Lung (tissue), 11 donors: ENCODE measurements at regions not wholly inside any gene's neighbourhood (a gene's known extent, or its start where the extent isn't known, plus 50 kb on each side); places are given as distances from the start of the nearest gene placed in this dataset.

Experiments used
- ATAC-seq: fragments of 200-7000 bp; cut with Tn5 transposase; one replicate; pipeline ENCODE4 v1.9.1; 2020; ENCODE audit warnings: moderate number of reproducible peaks; ENCODE audit not compliant: insufficient read depth, low FRiP score
- DNase-seq, 3 donors: peaks; one replicate each; pipeline ENCODE4 v3.0.0-alpha.2; 2013 to 2017
- H3K27ac ChIP-seq, 2 donors: one replicate each; pipeline ENCODE4 v1.5.1; 2013; ENCODE audit warnings: mild to moderate bottlenecking in 2 of 2, moderate library complexity in 2 of 2, control low read depth in 1 of 2, inconsistent platforms in 1 of 2, low read depth in 1 of 2, low read length in 1 of 2
- H3K27me3 ChIP-seq, 3 donors: one replicate each; pipeline ENCODE4 v1.5.1; 2013; ENCODE audit warnings: low read length in 2 of 3; ENCODE audit not compliant: control insufficient read depth in 3 of 3, insufficient read depth in 3 of 3
- H3K36me3 ChIP-seq, 4 donors: one replicate each; pipeline ENCODE4 v1.5.1; 2013; ENCODE audit warnings: low read length in 4 of 4, mild to moderate bottlenecking in 1 of 4, moderate library complexity in 1 of 4; ENCODE audit not compliant: control insufficient read depth in 4 of 4, insufficient read depth in 4 of 4
- H3K4me1 ChIP-seq, 5 donors: one replicate each; pipeline ENCODE4 v1.5.1; 2013; ENCODE audit warnings: low read length in 5 of 5, mild to moderate bottlenecking in 2 of 5, moderate library complexity in 1 of 5; ENCODE audit not compliant: control insufficient read depth in 5 of 5, insufficient read depth in 5 of 5
- H3K4me3 ChIP-seq: one replicate; pipeline ENCODE4 v1.5.1; 2013; ENCODE audit warnings: mild to moderate bottlenecking, control low read depth, moderate library complexity
- H3K9ac ChIP-seq, 2 donors: one replicate each; pipeline ENCODE4 v1.5.1; 2013; ENCODE audit warnings: low read length in 2 of 2, control low read depth in 1 of 2; ENCODE audit not compliant: insufficient read depth in 1 of 2
- H3K9me3 ChIP-seq, 4 donors: one replicate each; pipeline ENCODE4 v1.5.1; 2013; ENCODE audit warnings: low read length in 3 of 4, mild to moderate bottlenecking in 1 of 4, moderate library complexity in 1 of 4; ENCODE audit not compliant: control insufficient read depth in 4 of 4, insufficient read depth in 3 of 4
- CTCF ChIP-seq: IDR thresholded peaks from 2 replicates; pipeline ENCODE4 v1.5.1; 2012; ENCODE audit warnings: mild to moderate bottlenecking; ENCODE audit errors: control extremely low read depth, extremely low read depth
- WGBS, 2 donors: extraction: QIAGEN DNeasy Blood & Tissue Kit; methylation state at CpG; one replicate each; pipeline ENCODE4 v1.1.7; 2013; 5-methylcytosine and 5-hydroxymethylcytosine counted together
- donor health status: control.
- donor health status: control.
- donor health status: Bipolar disorder and iron deficiency.
- donor health status: healthy.
- donor health status: DM: yes; HTN: yes; CAD: no.

DNA sequence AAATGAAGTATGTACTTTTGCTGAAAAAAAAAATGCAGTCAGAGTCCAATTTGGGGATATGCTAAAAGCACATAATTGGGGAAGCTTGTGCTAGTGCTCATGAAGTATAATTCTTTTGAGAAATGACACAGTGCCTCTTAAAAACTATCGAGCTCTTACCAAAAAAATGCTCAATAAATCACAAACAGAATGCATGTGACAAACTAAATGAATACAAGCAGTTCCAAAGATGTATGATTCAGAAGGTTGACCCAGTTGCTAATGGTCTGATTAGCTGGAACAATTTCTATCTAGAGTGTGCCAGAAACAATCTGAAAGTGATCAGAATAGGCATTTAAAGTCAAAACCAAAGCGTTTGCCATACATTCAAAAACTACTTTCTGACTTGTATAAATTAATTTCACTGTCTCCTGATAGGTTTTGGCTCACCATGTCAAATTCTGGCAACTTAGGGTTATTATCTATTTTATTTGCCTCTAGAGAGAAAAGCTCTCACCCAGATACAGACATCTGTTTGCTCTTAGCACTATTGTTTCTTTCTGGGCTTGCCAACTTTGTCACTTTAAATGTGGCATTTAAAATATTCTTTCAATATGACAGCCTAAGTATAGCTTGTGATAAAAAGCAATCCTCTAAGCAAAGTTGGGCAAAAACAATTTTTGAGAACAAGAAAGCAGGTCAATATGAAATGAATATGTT, 114.7 kb upstream of the AHR start:
- peak; percentile 25 for ATAC-seq
- 63 to 73% methylated on average over 2 of the region's 2 CpGs for WGBS, 2 donors

DNA sequence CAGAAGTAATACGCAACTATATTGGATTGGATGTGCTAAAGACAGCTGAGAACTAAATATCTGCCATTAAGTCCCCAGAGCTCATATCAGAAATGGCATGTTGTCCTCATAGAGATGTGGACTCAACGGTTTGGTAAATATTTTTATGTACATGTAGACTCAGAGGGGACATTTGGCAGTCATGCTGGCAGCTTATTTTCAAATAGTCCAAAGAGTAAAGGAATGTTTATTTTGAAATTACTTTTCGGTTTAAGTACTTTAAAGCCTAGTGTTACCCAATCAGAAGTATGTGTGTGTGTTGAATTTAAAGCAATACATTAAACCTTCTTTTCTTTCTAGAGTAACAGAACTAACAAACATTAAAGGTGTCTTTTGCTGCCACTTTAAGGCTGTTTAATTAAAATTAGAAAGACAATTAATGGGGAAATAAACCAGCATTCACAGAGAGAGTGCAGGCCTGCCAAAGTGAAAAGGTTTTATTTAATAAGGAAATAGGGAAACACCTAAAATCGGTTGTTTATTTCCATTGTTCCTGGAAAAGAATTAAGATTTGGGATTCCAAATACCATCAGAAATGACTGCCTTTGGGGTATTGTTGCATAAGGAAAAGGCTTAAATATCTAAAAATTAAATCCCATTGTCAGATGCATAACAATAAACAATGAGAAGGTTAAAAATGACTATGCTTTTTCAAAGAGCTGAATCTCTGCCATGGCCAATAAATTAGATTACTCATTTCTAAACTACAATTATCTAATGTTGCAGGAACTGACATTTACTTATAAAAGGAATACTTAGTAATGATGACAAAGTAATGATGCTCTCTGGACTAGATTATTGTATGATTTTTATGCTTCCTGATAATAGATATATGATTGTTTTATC, 113.4 kb upstream of the AHR start:
- Histone ChIP-seq H3K27me3 (no peaks in the 10 kb centered on the region), H3K4me1 (peaks cover 0 to 6% (median 0%) of the 10 kb centered on the region in 5 donors), H3K36me3 (no peaks in the 10 kb centered on the region), H3K9me3 (no peaks in the 10 kb centered on the region), H3K27ac (no peak overlapping the region), H3K4me3 (no peak overlapping the region), H3K9ac (no peak overlapping the region)
- 64 to 71% methylated on average over 4 of the region's 4 CpGs for WGBS, 2 donors
- DNase-seq (peak in 1 of 3 donors; percentile 15), ATAC-seq (no peak)
- TF ChIP-seq CTCF, result no peak

More for the DNA sequence above, 114.7 kb upstream of the AHR start:
- Histone ChIP-seq H3K36me3 (no peaks in the 10 kb centered on the region), H3K27ac (no peak overlapping the region), H3K4me3 (no peak overlapping the region), H3K9me3 (no peaks in the 10 kb centered on the region), H3K4me1 (peaks cover 0 to 6% (median 0%) of the 10 kb centered on the region in 5 donors), H3K9ac (no peak overlapping the region), H3K27me3 (no peaks in the 10 kb centered on the region)
- TF ChIP-seq CTCF, result no peak
- DNase-seq, result no peak

- Histone ChIP-seq H3K4me1 (peaks cover 0 to 6% (median 0%) of the 10 kb centered on the region in 5 donors), H3K9me3 (no peaks in the 10 kb centered on the region), H3K4me3 (no peak overlapping the region), H3K27me3 (no peaks in the 10 kb centered on the region), H3K27ac (no peak overlapping the region), H3K9ac (no peak overlapping the region), H3K36me3 (no peaks in the 10 kb centered on the region)
- ATAC-seq, result peak; percentile 39
- TF ChIP-seq CTCF, result no peak
- no peak for DNase-seq
- 39 to 54% methylated on average over 4 of the region's 4 CpGs for WGBS, 2 donors
Measured at GRCh38 chr7:17185690-17186070, 112.8 kb upstream of the AHR start.
